ENCODE measurements at regions not wholly inside any gene's neighbourhood (a gene's known extent, or its start where the extent isn't known, plus 50 kb on each side); places are given as distances from the start of the nearest gene placed in this dataset.

GRCh38 chr18:54100920-54101470 is 123.5 kb downstream of the MBD2 start:
- intact Hi-C loops (cut with DNase I; ENCODE audit: low total_unique reads), result no loop called here
- 51 to 62% methylated on average over 4 of the region's 4 CpGs for WGBS, 2 donors
- no peak overlapping the region for H3K4me3 ChIP-seq (ENCODE audit: low read depth, poor library complexity, severe bottlenecking)
- TF ChIP-seq CTCF (IDR thresholded peaks at IDR 0.05), result no peak
- no peak for DNase-seq (ENCODE audit: low spot score in 2 of 2)

GRCh38 chr18:54100466-54100865 is 124.0 kb downstream of the MBD2 start:
- intact Hi-C loops (cut with DNase I; ENCODE audit: low total_unique reads), result no loop called here
- no peak overlapping the region for H3K4me3 ChIP-seq (ENCODE audit: low read depth, poor library complexity, severe bottlenecking)
- no peak for DNase-seq (ENCODE audit: low spot score in 2 of 2)
- WGBS, 2 donors, result 47 to 64% methylated on average over 2 of the region's 2 CpGs
- TF ChIP-seq CTCF (IDR thresholded peaks at IDR 0.05), result no peak
- no peak for TF ChIP-seq POLR2A (IDR thresholded peaks at IDR 0.05)

DNA sequence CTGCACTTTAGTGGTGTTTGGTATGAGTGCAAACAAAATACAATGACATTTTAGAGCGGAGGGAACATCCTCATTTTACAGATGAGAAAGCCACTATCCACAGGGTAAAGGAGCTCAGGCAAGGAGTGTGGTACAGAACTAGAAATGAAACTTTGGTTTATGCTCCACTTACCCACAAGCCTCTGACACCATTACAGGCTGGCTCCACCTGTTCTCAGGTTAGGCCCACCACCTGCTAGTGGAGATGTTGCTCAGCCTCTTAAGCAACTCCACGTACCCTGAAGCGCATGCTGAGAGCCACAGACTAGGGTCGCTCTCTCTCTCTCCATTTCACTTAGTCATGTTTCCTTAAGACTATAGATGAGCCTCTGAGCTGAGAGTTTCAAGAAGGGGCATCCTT is 130.0 kb downstream of the MBD2 start:
- intact Hi-C loops (cut with DNase I; ENCODE audit: low total_unique reads), result no loop called here
- TF ChIP-seq POLR2A (IDR thresholded peaks at IDR 0.05) (no peak), CTCF (IDR thresholded peaks at IDR 0.05) (no peak)
- 89 to 91% methylated on average over 4 of the region's 4 CpGs for WGBS, 2 donors
- no peak overlapping the region for H3K4me3 ChIP-seq (ENCODE audit: low read depth, poor library complexity, severe bottlenecking)
- DNase-seq (ENCODE audit: low spot score in 2 of 2), result no peak

DNA sequence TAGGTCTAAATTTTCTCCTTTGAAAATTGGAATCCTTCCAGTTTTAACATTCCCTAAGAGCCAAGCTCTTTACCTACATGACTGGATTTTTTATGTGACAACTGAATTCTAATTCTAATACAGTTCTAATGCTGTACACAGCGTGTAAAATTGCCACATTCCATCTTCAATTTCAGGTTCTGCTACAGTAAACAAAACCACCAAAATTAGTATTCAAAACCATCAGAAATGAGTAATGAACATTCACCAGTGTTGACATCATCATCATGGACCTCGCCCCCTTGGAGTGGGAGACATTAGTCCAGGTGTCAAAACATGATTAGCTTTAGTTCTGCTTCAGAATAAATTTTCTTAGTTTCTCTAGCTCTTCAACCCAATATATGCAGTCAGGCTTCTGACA is 133.6 kb downstream of the MBD2 start:
- DNase-seq (ENCODE audit: low spot score in 2 of 2), result no peak
- no peak for TF ChIP-seq CTCF (IDR thresholded peaks at IDR 0.05)
- TF ChIP-seq POLR2A (IDR thresholded peaks at IDR 0.05), result no peak
- WGBS, 2 donors, result 41 to 50% methylated on average over 2 of the region's 2 CpGs
- intact Hi-C loops (cut with DNase I; ENCODE audit: low total_unique reads), result no loop called here
- H3K4me3 ChIP-seq (ENCODE audit: low read depth, poor library complexity, severe bottlenecking), result no peak overlapping the region

DNA sequence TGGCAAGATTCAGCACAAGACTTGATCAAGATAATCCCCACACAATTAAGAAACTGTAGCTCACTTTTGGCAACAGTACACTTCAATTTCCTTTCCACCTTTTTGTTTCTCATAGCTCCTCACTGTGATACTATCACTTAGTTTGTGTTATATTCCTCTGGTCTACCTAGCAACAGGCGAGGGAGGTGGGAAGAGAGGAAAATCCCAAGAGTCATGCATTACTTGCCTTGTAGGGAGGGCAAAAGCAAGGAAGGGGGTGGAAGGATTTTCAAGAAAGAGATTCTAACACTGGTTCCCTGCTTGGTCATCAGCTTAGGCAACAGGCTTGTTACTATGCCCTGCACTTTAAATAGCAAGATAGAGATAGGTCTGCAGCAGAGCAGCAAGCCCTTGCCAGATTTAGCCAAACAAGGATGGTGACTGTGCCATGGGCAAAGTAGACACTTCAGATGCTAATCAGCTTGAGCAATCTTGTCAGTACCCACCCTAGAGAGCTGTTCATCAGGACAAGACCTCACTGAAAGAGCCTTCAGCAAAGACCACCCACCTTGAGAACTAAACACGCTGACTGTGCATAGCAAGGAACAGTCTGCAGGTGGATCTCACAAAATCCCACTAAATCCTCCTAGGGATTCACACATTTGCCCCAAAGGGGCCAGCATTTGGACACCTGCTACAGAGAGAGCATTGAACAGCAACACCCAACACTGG is 134.6 kb downstream of the MBD2 start:
- WGBS, 2 donors, result 50 to 58% methylated on average over 2 of the region's 2 CpGs
- TF ChIP-seq POLR2A (IDR thresholded peaks at IDR 0.05) (no peak), CTCF (IDR thresholded peaks at IDR 0.05) (no peak)
- DNase-seq (ENCODE audit: low spot score in 2 of 2), result no peak
- no peak overlapping the region for H3K4me3 ChIP-seq (ENCODE audit: low read depth, poor library complexity, severe bottlenecking)
- intact Hi-C loops (cut with DNase I; ENCODE audit: low total_unique reads), result no loop called here

DNA sequence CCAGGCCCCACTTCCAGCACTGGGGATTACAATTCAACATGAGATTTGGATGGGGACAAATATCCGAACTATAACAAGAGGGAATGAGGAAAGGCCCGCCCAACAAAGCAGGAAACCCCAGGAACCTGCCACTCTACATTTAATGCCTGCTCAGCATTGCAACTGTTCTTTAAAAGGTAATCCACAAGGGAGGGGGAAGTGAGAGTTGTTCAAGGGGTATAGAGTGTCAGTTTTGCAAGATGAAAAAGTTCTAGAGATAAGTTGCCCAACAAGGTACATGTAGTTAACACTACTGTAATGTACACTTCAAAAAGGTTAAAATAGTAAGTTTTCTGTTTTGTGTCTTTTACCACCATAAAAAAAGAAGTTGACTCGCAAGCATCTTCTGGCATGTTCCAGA is 137.6 kb downstream of the MBD2 start:
- TF ChIP-seq CTCF (IDR thresholded peaks at IDR 0.05) (no peak), POLR2A (IDR thresholded peaks at IDR 0.05) (no peak)
- H3K4me3 ChIP-seq (ENCODE audit: low read depth, poor library complexity, severe bottlenecking), result no peak overlapping the region
- DNase-seq (ENCODE audit: low spot score in 2 of 2), result no peak
- intact Hi-C loops (cut with DNase I; ENCODE audit: low total_unique reads), result no loop called here
- WGBS, 2 donors, result 96% methylated on average over 3 of the region's 3 CpGs

Data from lower leg skin (tissue), 4 donors.